B cell (primary cell): ENCODE measurements at regions not wholly inside any gene's neighbourhood (a gene's known extent, or its start where the extent isn't known, plus 50 kb on each side); places are given as distances from the start of the nearest gene placed in this dataset.

Source experiments
- CTCF ChIP-seq: fragments of 200-600 bp; IDR thresholded peaks from one replicate; pipeline ENCODE4 v1.8.0; 2022; ENCODE audit warnings: antibody characterized with exemption, mild to moderate bottlenecking
- EZH2 ChIP-seq: IDR thresholded peaks from 2 replicates; pipeline ENCODE4 v1.6.1; 2012; ENCODE audit warnings: borderline replicate concordance, low read depth, mild to moderate bottlenecking, moderate library complexity, low read length; ENCODE audit not compliant: insufficient read depth, poor library complexity, severe bottlenecking

GRCh38 chr2:180672377-180672776 lies 308.0 kb upstream of the UBE2E3 start:
- no peak for TF ChIP-seq CTCF
- TF ChIP-seq EZH2, result no peak
